SU-DHL-6 (cell line): ENCODE measurements at regions not wholly inside any gene's neighbourhood (a gene's known extent, or its start where the extent isn't known, plus 50 kb on each side); places are given as distances from the start of the nearest gene placed in this dataset.

Experiments
- CTCF ChIP-seq: fragments of 200-600 bp; sonication (generic); IDR thresholded peaks from one replicate; pipeline ENCODE4 v1.5.1; 2017; ENCODE audit warnings: antibody characterized with exemption, mild to moderate bottlenecking, low read length, moderate library complexity; ENCODE audit not compliant: insufficient read depth, poor library complexity, severe bottlenecking
- EZH2phosphoT487 ChIP-seq: fragments of 200-600 bp; sonication (generic), shearing (Covaris generic); conservative IDR thresholded peaks from 2 replicates; pipeline ENCODE4 v1.6.1; 2018; ENCODE audit warnings: mild to moderate bottlenecking, antibody characterized with exemption, low read length, moderate library complexity, mixed read lengths

DNA sequence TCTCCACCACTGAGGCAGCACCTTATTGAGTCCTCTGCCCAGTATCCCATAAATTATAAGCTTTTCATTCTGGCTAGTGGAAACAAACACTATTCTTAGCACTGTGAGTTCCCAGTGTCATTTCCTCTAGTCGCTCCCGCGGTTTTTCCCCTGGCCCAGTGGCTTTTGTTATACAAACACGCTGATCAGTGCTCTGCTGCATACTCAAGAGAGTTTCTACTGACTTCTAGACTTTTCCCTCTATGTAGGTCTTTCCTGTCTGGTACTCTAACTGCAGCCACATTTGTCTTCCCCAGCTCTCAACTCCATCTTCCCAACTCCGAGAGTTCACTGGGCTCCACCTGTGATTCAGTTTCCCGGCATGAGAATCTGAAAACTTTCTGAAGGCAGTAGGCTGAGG, 556.6 kb upstream of the SALL1 start:
- no peak for TF ChIP-seq CTCF
- no peak for TF ChIP-seq EZH2phosphoT487
